GM23338 (cell line): ENCODE measurements at regions not wholly inside any gene's neighbourhood (a gene's known extent, or its start where the extent isn't known, plus 50 kb on each side); places are given as distances from the start of the nearest gene placed in this dataset.

Experiments
- ATAC-seq: fragments of 200-7000 bp; cut with Tn5 transposase; 3 replicates; pipeline ENCODE4 v1.9.1; 2020
- DNase-seq: peaks from one replicate; pipeline ENCODE4 v3.0.0-alpha.2; 2015; ENCODE audit warnings: low spot score
- H2AFZ ChIP-seq: fragments of 200-600 bp; sonication (generic); 2 replicates; pipeline ENCODE4 v1.8.0; 2016; ENCODE audit warnings: antibody characterized with exemption, mild to moderate bottlenecking, moderate library complexity
- H3F3A ChIP-seq: fragments of 200-600 bp; sonication (generic); replicated peaks from 2 replicates; pipeline ENCODE4 v1.8.0; 2017; ENCODE audit warnings: antibody characterized with exemption, mixed run types, low read depth
- H3K27ac ChIP-seq: fragments of 200-600 bp; sonication (generic); 2 replicates; pipeline ENCODE4 v1.6.1; 2016; ENCODE audit warnings: low read depth
- H3K27me3 ChIP-seq: fragments of 200-600 bp; sonication (generic); 2 replicates; pipeline ENCODE4 v1.8.0; 2016; ENCODE audit warnings: mild to moderate bottlenecking, mixed run types, moderate library complexity; ENCODE audit not compliant: insufficient read depth
- H3K36me3 ChIP-seq: fragments of 200-600 bp; sonication (generic); 2 replicates; pipeline ENCODE4 v1.8.0; 2016; ENCODE audit warnings: mild to moderate bottlenecking; ENCODE audit not compliant: insufficient read depth
- H3K4me1 ChIP-seq: fragments of 200-600 bp; sonication (generic); 2 replicates; pipeline ENCODE4 v1.8.0; 2016; ENCODE audit warnings: mild to moderate bottlenecking, moderate library complexity; ENCODE audit not compliant: insufficient read depth
- H3K4me2 ChIP-seq: fragments of 200-600 bp; sonication (generic); 2 replicates; pipeline ENCODE4 v1.7.1; 2017; ENCODE audit warnings: mixed run types
- H3K4me3 ChIP-seq: fragments of 200-600 bp; sonication (generic); 2 replicates; pipeline ENCODE4 v1.6.1; 2016; ENCODE audit warnings: mixed run types
- H3K79me2 ChIP-seq: fragments of 200-600 bp; sonication (generic); replicated peaks from 2 replicates; pipeline ENCODE4 v1.8.0; 2017; ENCODE audit warnings: mild to moderate bottlenecking; ENCODE audit not compliant: insufficient read depth
- H3K9me2 ChIP-seq: fragments of 200-600 bp; sonication (generic); 2 replicates; pipeline ENCODE4 v1.8.0; 2017; ENCODE audit not compliant: insufficient read depth
- H4K20me1 ChIP-seq: fragments of 200-600 bp; sonication (generic); replicated peaks from 2 replicates; pipeline ENCODE4 v1.8.0; 2017; ENCODE audit warnings: mild to moderate bottlenecking; ENCODE audit not compliant: insufficient read depth
- H3K27ac Mint-ChIP-seq: 2 replicates; pipeline ENCODE4 v1.8.0; 2020; ENCODE audit warnings: inconsistent platforms, mild to moderate bottlenecking, moderate library complexity, mixed read lengths
- H3K27me3 Mint-ChIP-seq: 3 replicates; pipeline ENCODE4 v1.8.0; 2022; ENCODE audit warnings: low read depth, mild to moderate bottlenecking, moderate library complexity, mixed read lengths, inconsistent platforms; ENCODE audit not compliant: insufficient read depth, poor library complexity
- H3K36me3 Mint-ChIP-seq: 3 replicates; pipeline ENCODE4 v1.8.0; 2021; ENCODE audit warnings: low read depth, mild to moderate bottlenecking, inconsistent platforms, moderate library complexity, mixed read lengths
- H3K4me1 Mint-ChIP-seq: 3 replicates; pipeline ENCODE4 v1.8.0; 2020; ENCODE audit warnings: mild to moderate bottlenecking, inconsistent platforms, mixed read lengths
- H3K4me3 Mint-ChIP-seq: 3 replicates; pipeline ENCODE4 v1.8.0; 2021; ENCODE audit warnings: moderate library complexity, mild to moderate bottlenecking, inconsistent platforms, mixed read lengths
- H3K9me3 Mint-ChIP-seq: 3 replicates; pipeline ENCODE4 v1.8.0; 2020; ENCODE audit warnings: moderate library complexity, mild to moderate bottlenecking, inconsistent platforms, mixed read lengths
- CREB1 ChIP-seq: fragments of 250-450 bp; sonication (Bioruptor Pico); IDR thresholded peaks from 2 replicates; pipeline ENCODE4 v1.5.0; 2020; ENCODE audit warnings: low read depth, mild to moderate bottlenecking, moderate library complexity
- CTCF ChIP-seq, 2 experiments: fragments of 200-600 bp in 1 of 2; sonication (generic) in 1 of 2; conservative IDR thresholded peaks; 2 replicates each; pipeline versions ENCODE4 v1.5.1 to v1.6.1; 2016 to 2017; ENCODE audit warnings: antibody characterized with exemption in 2 of 2, low read depth in 2 of 2, mild to moderate bottlenecking in 2 of 2, moderate library complexity in 1 of 2
- ETS1 ChIP-seq: IDR thresholded peaks from 2 replicates; pipeline ENCODE4 v1.6.1; 2016; ENCODE audit warnings: antibody characterized with exemption
- EZH2 ChIP-seq: fragments of 200-600 bp; sonication (generic); IDR thresholded peaks from one replicate; pipeline ENCODE4 v1.8.0; 2017; ENCODE audit warnings: antibody characterized with exemption, mild to moderate bottlenecking, low read depth; ENCODE audit not compliant: unreplicated experiment
- EZH2phosphoT487 ChIP-seq: fragments of 200-600 bp; sonication (generic); IDR thresholded peaks from one replicate; pipeline ENCODE4 v1.8.1; 2018; ENCODE audit warnings: antibody characterized with exemption; ENCODE audit not compliant: unreplicated experiment
- NANOG ChIP-seq: IDR thresholded peaks from 2 replicates; pipeline ENCODE4 v1.6.1; 2016; ENCODE audit warnings: antibody characterized with exemption, borderline replicate concordance
- POLR2AphosphoS5 ChIP-seq: IDR thresholded peaks from 2 replicates; pipeline ENCODE4 v1.6.1; 2016; ENCODE audit warnings: antibody characterized with exemption, low read depth
- REST ChIP-seq: IDR thresholded peaks from one replicate; pipeline ENCODE4 v1.6.1; 2018; ENCODE audit warnings: antibody characterized with exemption; ENCODE audit not compliant: unreplicated experiment
- STAT1 ChIP-seq: IDR thresholded peaks from one replicate; pipeline ENCODE4 v1.6.1; 2016; ENCODE audit warnings: antibody characterized with exemption; ENCODE audit not compliant: unreplicated experiment
- ZNF331 ChIP-seq: fragments of 250-450 bp; sonication (Bioruptor Pico); IDR thresholded peaks from 2 replicates; pipeline ENCODE4 v1.5.0; 2020; ENCODE audit warnings: low read depth, mild to moderate bottlenecking, moderate library complexity
- ZNF462 ChIP-seq: fragments of 250-450 bp; sonication (Bioruptor Pico); IDR thresholded peaks from 2 replicates; pipeline ENCODE4 v1.5.0; 2020; ENCODE audit warnings: mild to moderate bottlenecking, moderate library complexity

- H3K9me3 Mint-ChIP-seq: peaks cover 4% of the 10 kb centered on the region; the same call in 2 of the 3 replicates
Observed at GRCh38 chr4:176874721-176875445, 82.2 kb upstream of the VEGFC start.

More at GRCh38 chr4:176874721-176875445, 82.2 kb upstream of the VEGFC start:
- Histone ChIP-seq H3K27ac (no peak overlapping the region), H3K4me3 (no peak overlapping the region), H3K79me2 (no peaks in the 10 kb centered on the region), H4K20me1 (no peaks in the 10 kb centered on the region), H3K9me2 (no peaks in the 10 kb centered on the region; the same call in 1 of the 2 replicates), H3K27me3 (no peaks in the 10 kb centered on the region), H3F3A (no peaks in the 10 kb centered on the region), H3K36me3 (no peaks in the 10 kb centered on the region), H3K4me2 (no peak overlapping the region), H2AFZ (peak overlapping the region; percentile 5; the same call in 1 of the 2 replicates), H3K4me1 (no peaks in the 10 kb centered on the region)
- DNase-seq: no peak
- Mint-ChIP-seq H3K27me3 (peaks cover 5% of the 10 kb centered on the region), H3K4me1 (peaks cover 4% of the 10 kb centered on the region; the same call in 2 of the 3 replicates), H3K36me3 (no peaks in the 10 kb centered on the region), H3K4me3 (no peak overlapping the region), H3K27ac (no peak overlapping the region)
- no peak for ATAC-seq
- no peak for TF ChIP-seq ETS1
- no peak for TF ChIP-seq POLR2AphosphoS5
- TF ChIP-seq EZH2phosphoT487: no peak
- TF ChIP-seq CTCF (conservative IDR thresholded peaks at IDR 0.05; ENCODE audit: low read depth in 2 of 2): no peak
- TF ChIP-seq REST: no peak
- TF ChIP-seq CREB1 (CRISPR knock-in tag): no peak
- no peak for TF ChIP-seq ZNF331
- no peak for TF ChIP-seq ZNF462 (CRISPR knock-in tag)
- no peak for TF ChIP-seq EZH2
- no peak for TF ChIP-seq STAT1
- TF ChIP-seq NANOG: no peak
